ENCODE measurements at regions not wholly inside any gene's neighbourhood (a gene's known extent, or its start where the extent isn't known, plus 50 kb on each side); places are given as distances from the start of the nearest gene placed in this dataset.

GRCh38 chr6:163786995-163787671, 372.6 kb downstream of the QKI start:
- TF ChIP-seq NFE2L2 (IDR thresholded peaks at IDR 0.05; ENCODE audit: low read depth, low read length) (no peak), ELK1 (IDR thresholded peaks at IDR 0.05; ENCODE audit: borderline replicate concordance, low read depth, low read length) (no peak), CTCF (conservative IDR thresholded peaks at IDR 0.05; ENCODE audit: low read depth, low read length) (no peak), POLR2A (IDR thresholded peaks at IDR 0.05; ENCODE audit: low read depth, low read length) (no peak), USF2 (IDR thresholded peaks at IDR 0.05; ENCODE audit: low read depth, low read length) (no peak)
- H3K4me3 ChIP-seq (ENCODE audit: insufficient read depth, low read depth, low read length): no peak overlapping the region
- H3K9ac ChIP-seq (ENCODE audit: low read depth, low read length): no peak overlapping the region
- no TSS peak for BruUV-seq (replicated peaks)
- H3K79me1 ChIP-seq (ENCODE audit: low read depth in 1 of 2, low read length in 2 of 2): no peaks in the 10 kb centered on the region
- H2BK120ac ChIP-seq (ENCODE audit: low read depth, low read length): no peak overlapping the region
- H3K4me1 ChIP-seq (ENCODE audit: control insufficient read depth, insufficient read depth, low read length): no peaks in the 10 kb centered on the region
- no peak overlapping the region for H3K18ac ChIP-seq (ENCODE audit: low read depth, low read length)
- H2BK15ac ChIP-seq (ENCODE audit: low read depth, low read length): no peak overlapping the region
- ATAC-seq (ENCODE audit: low read depth): no peak
- no peak overlapping the region for H3K23ac ChIP-seq (ENCODE audit: low read depth, low read length)
- no peak overlapping the region for H4K91ac ChIP-seq (ENCODE audit: insufficient read depth, low read depth, low read length)
- peaks cover 5% of the 10 kb centered on the region for H3K27me3 ChIP-seq (ENCODE audit: control insufficient read depth, insufficient read depth, low read length)
- H3K36me3 ChIP-seq (ENCODE audit: control insufficient read depth, insufficient read depth, low read length): no peaks in the 10 kb centered on the region
- H2AK5ac ChIP-seq (ENCODE audit: low read depth, low read length): no peak overlapping the region
- in situ Hi-C loops (cut with MboI; ENCODE audit: low sequenced_read_pairs): no loop called here
- WGBS, 2 experiments (ENCODE audit: extremely low coverage in 2 of 2, insufficient read length in 1 of 2): no CpG with 5 or more reads among the region's 2 CpGs
- intact Hi-C loops (cut with micrococcal nuclease): no loop called here
- dilution Hi-C loops (cut with HindIII; ENCODE audit: low sequenced_read_pairs, unreplicated experiment): no loop called here
- DNase-seq: no peak
- no peak overlapping the region for H3K56ac ChIP-seq (ENCODE audit: extremely low read depth, insufficient read depth, low read length)
- no peaks in the 10 kb centered on the region for H3K9me1 ChIP-seq (ENCODE audit: insufficient read depth, low read length)
- no peak overlapping the region for H2AK9ac ChIP-seq (replicated peaks; ENCODE audit: low read depth, low read length, poor library complexity)
- no peak overlapping the region for H3K14ac ChIP-seq (replicated peaks; ENCODE audit: low read depth, low read length)
- no peak overlapping the region for H3K4me2 ChIP-seq (ENCODE audit: low read depth, low read length)
- no peak overlapping the region for H4K8ac ChIP-seq (ENCODE audit: low read depth in 2 of 2, low read length in 2 of 2)
- H3K27ac ChIP-seq (ENCODE audit: insufficient read depth, low read length): no peak overlapping the region
- no peaks in the 10 kb centered on the region for H3K9me3 ChIP-seq (ENCODE audit: control insufficient read depth, insufficient read depth, low read length)
- CTCF ChIA-PET: interaction anchor here (1.0 kb wide), 1 partner anchor 27 kb away, joined by 3 read pairs; no protein-coding TSS in a partner anchor
- no peak overlapping the region for H2BK5ac ChIP-seq (ENCODE audit: low read depth, low read length, poor library complexity, severe bottlenecking)
- no peak overlapping the region for H4K5ac ChIP-seq (ENCODE audit: low read depth, low read length)
- H2BK20ac ChIP-seq (ENCODE audit: low read depth, low read length): no peak overlapping the region
- no peaks in the 10 kb centered on the region for H4K20me1 ChIP-seq (ENCODE audit: insufficient read depth, low read length)
- no peak overlapping the region for H3K4ac ChIP-seq (ENCODE audit: low read depth, low read length)
- no peak overlapping the region for H2AFZ ChIP-seq (replicated peaks; ENCODE audit: low read length, poor library complexity)
- POLR2A ChIA-PET (ENCODE audit: unreplicated experiment): no interaction called here

Data from IMR-90 (cell line).